HEK293 (cell line): ENCODE measurements at regions not wholly inside any gene's neighbourhood (a gene's known extent, or its start where the extent isn't known, plus 50 kb on each side); places are given as distances from the start of the nearest gene placed in this dataset.

Experiments
- CTCF ChIA-PET: fragments of 350-600 bp; formaldehyde crosslinking; extraction: SDS; loops from one replicate; lab custom pipeline; 2021; ENCODE audit warnings: antibody characterized with exemption; lab: Yijun Ruan, JAX
- POLR2A ChIA-PET: fragments of 300-600 bp; formaldehyde crosslinking; extraction: SDS; loops from one replicate; lab custom pipeline; 2020; ENCODE audit warnings: antibody characterized with exemption, inconsistent platforms; lab: Yijun Ruan, JAX
- H3K27ac ChIP-seq: fragments of 200-500 bp; sonication (Bioruptor generic); 2 replicates; pipeline ENCODE4 v1.5.1; 2014; ENCODE audit warnings: low read depth, low read length, control low read depth, inconsistent platforms; ENCODE audit errors: extremely low read depth
- H3K36me3 ChIP-seq, 2 experiments: fragments of 200-500 bp in 1 of 2; sonication (Bioruptor generic) in 1 of 2; 1 replicate in 1 of 2; 2 replicates in 1 of 2; pipeline ENCODE4 v1.5.1; 2014 to 2017; ENCODE audit warnings: inconsistent platforms in 2 of 2, low read length in 2 of 2; ENCODE audit not compliant: control insufficient read depth in 2 of 2, insufficient read depth in 1 of 2
- H3K4me1 ChIP-seq: fragments of 200-500 bp; sonication (Bioruptor generic); 2 replicates; pipeline ENCODE4 v1.5.1; 2014; ENCODE audit warnings: mild to moderate bottlenecking, low read length, inconsistent platforms; ENCODE audit not compliant: control insufficient read depth, insufficient read depth
- H3K4me3 ChIP-seq: 2 replicates; pipeline ENCODE4 v1.5.1; 2011; ENCODE audit warnings: low read depth, mild to moderate bottlenecking, control low read depth, low read length, moderate library complexity
- H3K9me3 ChIP-seq: fragments of 200-500 bp; sonication (Bioruptor generic); 2 replicates; pipeline ENCODE4 v1.5.1; 2014; ENCODE audit warnings: low read depth, low read length, inconsistent platforms; ENCODE audit not compliant: control insufficient read depth, insufficient read depth
- GLIS1 ChIP-seq: fragments of 450-650 bp; formaldehyde crosslinking; IDR thresholded peaks from 2 replicates; pipeline ENCODE4 v1.5.1; 2016; ENCODE audit warnings: missing biosample characterization, missing genetic modification characterization
- KLF7 ChIP-seq: fragments of 450-650 bp; formaldehyde crosslinking; IDR thresholded peaks from 2 replicates; pipeline ENCODE4 v1.5.1; 2016; ENCODE audit warnings: missing biosample characterization, missing genetic modification characterization, borderline replicate concordance
- MEIS1 ChIP-seq: sonication (generic); formaldehyde crosslinking; IDR thresholded peaks from 2 replicates; pipeline ENCODE4 v1.8.1; 2022; ENCODE audit warnings: missing genetic modification reagents, mild to moderate bottlenecking, borderline replicate concordance
- MYNN ChIP-seq: fragments of 450-650 bp; formaldehyde crosslinking; IDR thresholded peaks from 2 replicates; pipeline ENCODE4 v1.5.1; 2016; ENCODE audit warnings: missing biosample characterization, missing genetic modification characterization, borderline replicate concordance
- OVOL3 ChIP-seq: fragments of 450-650 bp; formaldehyde crosslinking; IDR thresholded peaks from 2 replicates; pipeline ENCODE4 v1.5.1; 2016; ENCODE audit warnings: missing biosample characterization, missing genetic modification characterization
- ZNF138 ChIP-seq: fragments of 450-650 bp; formaldehyde crosslinking; IDR thresholded peaks from 2 replicates; pipeline ENCODE4 v1.5.1; 2016; ENCODE audit warnings: missing biosample characterization, missing genetic modification characterization, borderline replicate concordance
- ZNF157 ChIP-seq: fragments of 450-650 bp; formaldehyde crosslinking; IDR thresholded peaks from 2 replicates; pipeline ENCODE4 v1.5.1; 2016; ENCODE audit warnings: missing biosample characterization, missing genetic modification characterization
- ZNF174 ChIP-seq: fragments of 450-650 bp; formaldehyde crosslinking; IDR thresholded peaks from 2 replicates; pipeline ENCODE4 v1.5.0; 2017; ENCODE audit warnings: missing biosample characterization, mild to moderate bottlenecking, missing genetic modification characterization
- ZNF214 ChIP-seq: fragments of 450-650 bp; formaldehyde crosslinking; IDR thresholded peaks from 2 replicates; pipeline ENCODE4 v1.5.1; 2017; ENCODE audit warnings: missing biosample characterization, mild to moderate bottlenecking, missing genetic modification characterization, borderline replicate concordance
- ZNF354C ChIP-seq: fragments of 450-650 bp; formaldehyde crosslinking; IDR thresholded peaks from 2 replicates; pipeline ENCODE4 v1.5.1; 2016; ENCODE audit warnings: missing biosample characterization, missing genetic modification characterization, low read depth, borderline replicate concordance
- ZNF404 ChIP-seq: fragments of 450-650 bp; formaldehyde crosslinking; IDR thresholded peaks from 2 replicates; pipeline ENCODE4 v1.5.1; 2017; ENCODE audit warnings: missing biosample characterization, missing genetic modification characterization
- ZNF555 ChIP-seq: fragments of 450-650 bp; formaldehyde crosslinking; conservative IDR thresholded peaks from 2 replicates; pipeline ENCODE4 v1.5.1; 2017; ENCODE audit warnings: missing biosample characterization, mild to moderate bottlenecking, missing genetic modification characterization, inconsistent platforms
- ZNF660 ChIP-seq: fragments of 450-650 bp; IDR thresholded peaks from 2 replicates; pipeline ENCODE4 v1.5.1; 2018; ENCODE audit warnings: missing biosample characterization, mild to moderate bottlenecking, missing genetic modification characterization
- ZNF777 ChIP-seq: fragments of 450-650 bp; formaldehyde crosslinking; IDR thresholded peaks from 2 replicates; pipeline ENCODE4 v1.5.1; 2017; ENCODE audit warnings: missing biosample characterization, missing genetic modification characterization, borderline replicate concordance
- ZNF785 ChIP-seq: fragments of 450-650 bp; formaldehyde crosslinking; IDR thresholded peaks from 2 replicates; pipeline ENCODE4 v1.5.1; 2016; ENCODE audit warnings: missing biosample characterization, missing genetic modification characterization
- ZNF792 ChIP-seq: fragments of 450-650 bp; formaldehyde crosslinking; IDR thresholded peaks from 2 replicates; pipeline ENCODE4 v1.5.1; 2016; ENCODE audit warnings: missing biosample characterization, missing genetic modification characterization
- TF ChIP-seq, protein P1 (sequence below): fragments of 450-650 bp; formaldehyde crosslinking; IDR thresholded peaks from 2 replicates; pipeline ENCODE4 v1.5.1; 2017; ENCODE audit warnings: missing biosample characterization, missing genetic modification characterization
- TF ChIP-seq, protein P2 (sequence below): fragments of 450-650 bp; formaldehyde crosslinking; IDR thresholded peaks from 2 replicates; pipeline ENCODE4 v1.5.1; 2017; ENCODE audit warnings: missing biosample characterization, missing genetic modification characterization
- TF ChIP-seq, protein P3 (sequence below): fragments of 450-650 bp; formaldehyde crosslinking; IDR thresholded peaks from 2 replicates; pipeline ENCODE4 v1.5.1; 2016; ENCODE audit warnings: missing biosample characterization, missing genetic modification characterization
- TF ChIP-seq, protein P4 (sequence below): fragments of 450-650 bp; formaldehyde crosslinking; IDR thresholded peaks from 2 replicates; pipeline ENCODE4 v1.5.1; 2016; ENCODE audit warnings: missing biosample characterization, missing genetic modification characterization
- TF ChIP-seq, protein P5 (sequence below): fragments of 450-650 bp; formaldehyde crosslinking; conservative IDR thresholded peaks from 2 replicates; pipeline ENCODE4 v1.5.1; 2016; ENCODE audit warnings: low read depth, missing biosample characterization, missing genetic modification characterization
- TF ChIP-seq, protein P6 (sequence below): IDR thresholded peaks from 2 replicates; pipeline ENCODE4 v1.6.1; 2011; ENCODE audit warnings: mild to moderate bottlenecking, low read depth, low read length, borderline replicate concordance

DNA sequence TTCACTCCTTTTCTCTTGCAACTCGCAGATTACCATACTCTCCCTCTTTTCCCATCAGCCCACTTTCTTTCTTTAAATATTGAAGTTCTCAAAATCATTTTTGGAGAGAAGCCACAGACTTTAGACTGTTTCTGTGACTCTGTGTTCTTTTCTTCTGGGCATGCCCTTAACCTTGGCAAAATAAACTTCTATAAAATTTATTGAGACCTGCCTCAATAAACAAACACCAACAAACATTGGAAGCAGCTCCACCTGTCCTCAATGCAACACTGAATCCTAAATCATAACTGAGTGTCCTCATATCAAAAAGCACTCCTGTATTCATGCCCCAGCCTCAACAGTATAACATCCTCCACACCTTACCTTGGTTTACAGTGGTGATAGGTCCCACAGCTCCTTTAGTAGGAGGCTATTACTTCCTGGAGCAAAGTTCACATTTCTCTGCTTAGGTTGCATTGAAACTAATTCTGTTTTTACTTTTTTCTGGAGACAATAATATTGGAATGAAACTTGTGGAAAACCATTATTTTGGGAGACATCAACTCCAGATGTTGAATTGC, 320.0 kb upstream of the LRRC4C start:
- TF ChIP-seq, protein P1, sequence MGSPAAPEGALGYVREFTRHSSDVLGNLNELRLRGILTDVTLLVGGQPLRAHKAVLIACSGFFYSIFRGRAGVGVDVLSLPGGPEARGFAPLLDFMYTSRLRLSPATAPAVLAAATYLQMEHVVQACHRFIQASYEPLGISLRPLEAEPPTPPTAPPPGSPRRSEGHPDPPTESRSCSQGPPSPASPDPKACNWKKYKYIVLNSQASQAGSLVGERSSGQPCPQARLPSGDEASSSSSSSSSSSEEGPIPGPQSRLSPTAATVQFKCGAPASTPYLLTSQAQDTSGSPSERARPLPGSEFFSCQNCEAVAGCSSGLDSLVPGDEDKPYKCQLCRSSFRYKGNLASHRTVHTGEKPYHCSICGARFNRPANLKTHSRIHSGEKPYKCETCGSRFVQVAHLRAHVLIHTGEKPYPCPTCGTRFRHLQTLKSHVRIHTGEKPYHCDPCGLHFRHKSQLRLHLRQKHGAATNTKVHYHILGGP (tag by site-specific recombination), result no peak
- TF ChIP-seq ZNF792 (tag by site-specific recombination), result no peak
- TF ChIP-seq, protein P2, sequence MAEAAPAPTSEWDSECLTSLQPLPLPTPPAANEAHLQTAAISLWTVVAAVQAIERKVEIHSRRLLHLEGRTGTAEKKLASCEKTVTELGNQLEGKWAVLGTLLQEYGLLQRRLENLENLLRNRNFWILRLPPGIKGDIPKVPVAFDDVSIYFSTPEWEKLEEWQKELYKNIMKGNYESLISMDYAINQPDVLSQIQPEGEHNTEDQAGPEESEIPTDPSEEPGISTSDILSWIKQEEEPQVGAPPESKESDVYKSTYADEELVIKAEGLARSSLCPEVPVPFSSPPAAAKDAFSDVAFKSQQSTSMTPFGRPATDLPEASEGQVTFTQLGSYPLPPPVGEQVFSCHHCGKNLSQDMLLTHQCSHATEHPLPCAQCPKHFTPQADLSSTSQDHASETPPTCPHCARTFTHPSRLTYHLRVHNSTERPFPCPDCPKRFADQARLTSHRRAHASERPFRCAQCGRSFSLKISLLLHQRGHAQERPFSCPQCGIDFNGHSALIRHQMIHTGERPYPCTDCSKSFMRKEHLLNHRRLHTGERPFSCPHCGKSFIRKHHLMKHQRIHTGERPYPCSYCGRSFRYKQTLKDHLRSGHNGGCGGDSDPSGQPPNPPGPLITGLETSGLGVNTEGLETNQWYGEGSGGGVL, result no peak
- no peak for TF ChIP-seq KLF7
- no peak for TF ChIP-seq ZNF157 (tag by site-specific recombination)
- no peak for TF ChIP-seq ZNF555 (tag by site-specific recombination)
- TF ChIP-seq, protein P3, sequence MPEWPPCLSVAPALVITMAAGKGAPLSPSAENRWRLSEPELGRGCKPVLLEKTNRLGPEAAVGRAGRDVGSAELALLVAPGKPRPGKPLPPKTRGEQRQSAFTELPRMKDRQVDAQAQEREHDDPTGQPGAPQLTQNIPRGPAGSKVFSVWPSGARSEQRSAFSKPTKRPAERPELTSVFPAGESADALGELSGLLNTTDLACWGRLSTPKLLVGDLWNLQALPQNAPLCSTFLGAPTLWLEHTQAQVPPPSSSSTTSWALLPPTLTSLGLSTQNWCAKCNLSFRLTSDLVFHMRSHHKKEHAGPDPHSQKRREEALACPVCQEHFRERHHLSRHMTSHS (tag by site-specific recombination), result no peak
- TF ChIP-seq, protein P4, sequence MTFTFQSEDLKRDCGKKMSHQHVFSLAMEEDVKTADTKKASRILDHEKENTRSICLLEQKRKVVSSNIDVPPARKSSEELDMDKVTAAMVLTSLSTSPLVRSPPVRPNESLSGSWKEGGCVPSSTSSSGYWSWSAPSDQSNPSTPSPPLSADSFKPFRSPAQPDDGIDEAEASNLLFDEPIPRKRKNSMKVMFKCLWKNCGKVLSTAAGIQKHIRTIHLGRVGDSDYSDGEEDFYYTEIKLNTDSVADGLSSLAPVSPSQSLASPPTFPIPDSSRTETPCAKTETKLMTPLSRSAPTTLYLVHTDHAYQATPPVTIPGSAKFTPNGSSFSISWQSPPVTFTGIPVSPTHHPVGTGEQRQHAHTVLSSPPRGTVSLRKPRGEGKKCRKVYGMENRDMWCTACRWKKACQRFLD (tag by site-specific recombination), result no peak
- TF ChIP-seq OVOL3 (tag by site-specific recombination), result no peak
- TF ChIP-seq, protein P5, sequence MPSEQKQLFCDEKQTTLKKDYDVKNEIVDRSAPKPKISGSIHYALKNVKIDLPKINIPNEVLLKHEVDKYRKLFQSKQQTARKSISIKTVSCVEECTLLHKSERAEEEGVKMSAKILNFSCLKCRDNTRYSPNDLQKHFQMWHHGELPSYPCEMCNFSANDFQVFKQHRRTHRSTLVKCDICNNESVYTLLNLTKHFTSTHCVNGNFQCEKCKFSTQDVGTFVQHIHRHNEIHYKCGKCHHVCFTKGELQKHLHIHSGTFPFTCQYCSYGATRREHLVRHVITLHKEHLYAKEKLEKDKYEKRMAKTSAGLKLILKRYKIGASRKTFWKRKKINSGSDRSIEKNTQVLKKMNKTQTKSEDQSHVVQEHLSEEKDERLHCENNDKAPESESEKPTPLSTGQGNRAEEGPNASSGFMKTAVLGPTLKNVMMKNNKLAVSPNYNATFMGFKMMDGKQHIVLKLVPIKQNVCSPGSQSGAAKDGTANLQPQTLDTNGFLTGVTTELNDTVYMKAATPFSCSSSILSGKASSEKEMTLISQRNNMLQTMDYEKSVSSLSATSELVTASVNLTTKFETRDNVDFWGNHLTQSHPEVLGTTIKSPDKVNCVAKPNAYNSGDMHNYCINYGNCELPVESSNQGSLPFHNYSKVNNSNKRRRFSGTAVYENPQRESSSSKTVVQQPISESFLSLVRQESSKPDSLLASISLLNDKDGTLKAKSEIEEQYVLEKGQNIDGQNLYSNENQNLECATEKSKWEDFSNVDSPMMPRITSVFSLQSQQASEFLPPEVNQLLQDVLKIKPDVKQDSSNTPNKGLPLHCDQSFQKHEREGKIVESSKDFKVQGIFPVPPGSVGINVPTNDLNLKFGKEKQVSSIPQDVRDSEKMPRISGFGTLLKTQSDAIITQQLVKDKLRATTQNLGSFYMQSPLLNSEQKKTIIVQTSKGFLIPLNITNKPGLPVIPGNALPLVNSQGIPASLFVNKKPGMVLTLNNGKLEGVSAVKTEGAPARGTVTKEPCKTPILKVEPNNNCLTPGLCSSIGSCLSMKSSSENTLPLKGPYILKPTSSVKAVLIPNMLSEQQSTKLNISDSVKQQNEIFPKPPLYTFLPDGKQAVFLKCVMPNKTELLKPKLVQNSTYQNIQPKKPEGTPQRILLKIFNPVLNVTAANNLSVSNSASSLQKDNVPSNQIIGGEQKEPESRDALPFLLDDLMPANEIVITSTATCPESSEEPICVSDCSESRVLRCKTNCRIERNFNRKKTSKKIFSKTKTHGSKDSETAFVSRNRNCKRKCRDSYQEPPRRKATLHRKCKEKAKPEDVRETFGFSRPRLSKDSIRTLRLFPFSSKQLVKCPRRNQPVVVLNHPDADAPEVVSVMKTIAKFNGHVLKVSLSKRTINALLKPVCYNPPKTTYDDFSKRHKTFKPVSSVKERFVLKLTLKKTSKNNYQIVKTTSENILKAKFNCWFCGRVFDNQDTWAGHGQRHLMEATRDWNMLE (tag by site-specific recombination), result no peak
- TF ChIP-seq ZNF354C (tag by site-specific recombination), result no peak
- Histone ChIP-seq H3K27ac (no peak overlapping the region), H3K36me3 (no peaks in the 10 kb centered on the region), H3K9me3 (no peaks in the 10 kb centered on the region), H3K4me3 (no peak overlapping the region), H3K4me1 (no peaks in the 10 kb centered on the region)
- POLR2A ChIA-PET, result no interaction called here
- CTCF ChIA-PET, result no interaction called here

DNA sequence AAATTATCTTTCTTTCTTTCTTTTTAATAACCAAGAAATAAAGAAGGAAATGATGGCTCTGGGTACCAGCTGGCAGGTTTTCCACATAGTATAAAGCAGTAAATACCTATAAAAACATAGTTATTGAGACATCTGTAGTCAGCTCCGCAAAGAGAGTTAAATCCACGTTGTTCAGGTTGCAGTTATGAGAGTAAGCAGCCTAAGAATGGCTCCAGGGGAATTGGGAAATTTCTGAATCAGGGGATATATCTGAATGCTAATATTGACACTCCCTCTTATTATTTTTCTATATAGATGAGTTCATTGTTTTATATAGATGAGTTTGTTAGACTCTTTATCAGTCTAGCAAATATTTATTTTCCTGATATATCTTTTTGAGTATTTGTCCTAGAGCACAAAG, 322.0 kb upstream of the LRRC4C start:
- no peak overlapping the region for H3K4me3 ChIP-seq
- H3K36me3 ChIP-seq, result no peaks in the 10 kb centered on the region
- POLR2A ChIA-PET, result no interaction called here
- H3K27ac ChIP-seq, result no peak overlapping the region
- no peaks in the 10 kb centered on the region for H3K9me3 ChIP-seq
- H3K4me1 ChIP-seq, result no peaks in the 10 kb centered on the region
- CTCF ChIA-PET, result no interaction called here
- TF ChIP-seq ZNF660 (tag by site-specific recombination) (no peak), ZNF785 (no peak), ZNF404 (no peak), ZNF214 (no peak), MYNN (tag by site-specific recombination) (no peak), ZNF777 (tag by site-specific recombination) (no peak), ZNF138 (no peak), ZNF174 (tag by site-specific recombination) (no peak), GLIS1 (tag by site-specific recombination) (no peak), MEIS1 (no peak)
- TF ChIP-seq, protein P6, sequence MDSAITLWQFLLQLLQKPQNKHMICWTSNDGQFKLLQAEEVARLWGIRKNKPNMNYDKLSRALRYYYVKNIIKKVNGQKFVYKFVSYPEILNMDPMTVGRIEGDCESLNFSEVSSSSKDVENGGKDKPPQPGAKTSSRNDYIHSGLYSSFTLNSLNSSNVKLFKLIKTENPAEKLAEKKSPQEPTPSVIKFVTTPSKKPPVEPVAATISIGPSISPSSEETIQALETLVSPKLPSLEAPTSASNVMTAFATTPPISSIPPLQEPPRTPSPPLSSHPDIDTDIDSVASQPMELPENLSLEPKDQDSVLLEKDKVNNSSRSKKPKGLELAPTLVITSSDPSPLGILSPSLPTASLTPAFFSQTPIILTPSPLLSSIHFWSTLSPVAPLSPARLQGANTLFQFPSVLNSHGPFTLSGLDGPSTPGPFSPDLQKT, result no peak
